CD4-positive, alpha-beta T cell treated with Interleukin-6 at 100 ng/mL for 8 hours (primary cell): ENCODE measurements at regions not wholly inside any gene's neighbourhood (a gene's known extent, or its start where the extent isn't known, plus 50 kb on each side); places are given as distances from the start of the nearest gene placed in this dataset.
"Not testable (repeated sequence)": the region's sequence is repeated elsewhere in the genome, so short reads cannot be mapped to it uniquely, and the experiment has no call there.

Experiments
- DNase-seq: peaks from one replicate; pipeline ENCODE4 v3.0.0-alpha.2; 2020; ENCODE audit warnings: mixed read lengths, low spot score

DNA sequence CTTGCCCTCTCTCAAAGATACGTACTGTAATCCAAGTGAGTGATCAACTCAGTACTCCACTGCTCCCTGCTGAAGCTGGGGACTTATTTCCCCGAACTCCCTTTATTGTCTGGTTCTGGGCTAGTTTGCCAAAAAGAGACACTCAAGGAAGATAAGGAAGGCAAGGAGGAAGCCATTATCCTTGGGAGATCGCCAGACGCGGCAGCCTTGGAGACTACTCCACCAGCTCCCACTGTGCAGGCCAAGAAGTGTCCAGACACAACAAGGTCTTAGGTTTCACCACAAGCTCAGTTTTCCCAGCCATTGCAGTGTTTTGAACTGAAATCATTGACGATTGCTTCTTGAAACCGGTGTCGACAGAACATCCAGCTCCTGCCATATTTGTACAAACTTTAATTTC is 439.6 kb upstream of the UBE2E3 start:
- no peak for DNase-seq

DNA sequence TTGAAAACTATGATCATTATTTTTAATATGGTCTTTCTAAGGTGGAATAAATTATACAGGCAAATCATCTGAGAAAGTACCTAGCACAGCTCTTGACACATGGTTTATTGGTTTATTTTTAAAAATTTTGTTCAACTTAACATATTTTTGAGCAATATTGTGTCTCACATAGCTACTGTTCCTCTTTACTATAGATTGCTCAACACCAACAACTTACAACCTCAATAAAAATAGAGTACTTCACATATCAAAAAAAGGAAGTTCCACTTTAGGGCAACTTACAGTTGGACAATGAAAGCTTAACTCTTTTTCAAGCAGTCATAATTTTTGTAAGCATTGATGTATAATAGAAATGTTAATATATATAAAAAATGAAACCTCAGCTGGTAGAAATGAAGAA is 440.9 kb upstream of the UBE2E3 start:
- DNase-seq: no peak

DNA sequence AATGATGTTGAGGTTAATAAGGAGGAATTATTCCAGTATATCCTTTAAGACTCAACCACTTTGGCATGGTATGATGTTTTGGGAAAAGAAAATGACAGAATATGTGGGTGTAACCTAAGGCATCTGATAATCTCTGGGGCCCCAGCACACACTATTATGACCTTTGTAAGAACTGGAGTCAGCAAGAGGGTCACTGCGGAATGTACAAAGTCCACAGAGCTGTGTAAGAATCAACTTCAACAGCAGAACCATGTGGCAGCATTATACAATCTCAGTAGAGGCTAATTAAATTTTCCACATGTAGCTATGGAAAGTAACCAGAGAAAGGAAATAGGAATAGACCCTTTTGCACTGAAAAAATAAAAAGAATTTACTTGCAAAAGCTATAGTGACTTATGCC is 445.1 kb upstream of the UBE2E3 start:
- no peak for DNase-seq

GRCh38 chr2:180531787-180532186 is 448.6 kb upstream of the UBE2E3 start:
- DNase-seq: not testable (repeated sequence)

- no peak for DNase-seq
Measured at GRCh38 chr2:180524499-180524898, 455.9 kb upstream of the UBE2E3 start.

DNA sequence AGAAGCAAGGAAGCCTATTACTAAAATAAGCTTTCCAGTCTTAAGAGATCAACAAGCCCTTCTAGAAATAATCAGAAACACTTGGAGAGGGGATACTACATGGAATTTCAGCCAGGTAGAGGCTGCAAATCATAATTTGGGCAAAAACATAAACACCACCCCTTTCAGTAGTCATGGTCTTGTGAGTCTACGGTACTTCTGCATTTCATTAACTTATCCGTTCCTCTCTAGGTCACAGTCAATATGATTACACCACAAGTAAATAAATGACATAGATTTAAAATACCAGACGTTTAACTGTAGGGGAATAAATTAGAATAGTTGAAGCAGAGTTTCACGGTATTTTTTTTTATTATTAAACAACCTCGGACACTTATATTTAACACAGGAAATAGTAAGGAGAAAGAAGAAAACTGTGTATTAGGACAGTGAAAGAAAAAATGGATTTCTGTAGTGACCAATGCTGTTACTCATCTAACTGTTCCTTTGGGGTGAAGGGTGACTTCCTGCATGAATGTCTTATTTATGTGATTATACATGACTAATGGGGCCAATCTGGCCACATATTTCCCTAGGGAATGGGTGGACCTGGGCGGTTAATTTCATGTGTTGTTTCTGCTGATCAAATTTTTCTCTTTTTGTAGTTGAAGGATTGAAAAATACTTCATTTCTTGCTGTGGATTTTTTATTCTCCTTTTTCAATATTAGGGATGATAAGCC is 456.6 kb upstream of the UBE2E3 start:
- DNase-seq: no peak

GRCh38 chr2:180520921-180521581 is 459.4 kb upstream of the UBE2E3 start:
- no peak for DNase-seq

- DNase-seq: no peak
Measured at GRCh38 chr2:180520206-180520605, 460.2 kb upstream of the UBE2E3 start.

DNA sequence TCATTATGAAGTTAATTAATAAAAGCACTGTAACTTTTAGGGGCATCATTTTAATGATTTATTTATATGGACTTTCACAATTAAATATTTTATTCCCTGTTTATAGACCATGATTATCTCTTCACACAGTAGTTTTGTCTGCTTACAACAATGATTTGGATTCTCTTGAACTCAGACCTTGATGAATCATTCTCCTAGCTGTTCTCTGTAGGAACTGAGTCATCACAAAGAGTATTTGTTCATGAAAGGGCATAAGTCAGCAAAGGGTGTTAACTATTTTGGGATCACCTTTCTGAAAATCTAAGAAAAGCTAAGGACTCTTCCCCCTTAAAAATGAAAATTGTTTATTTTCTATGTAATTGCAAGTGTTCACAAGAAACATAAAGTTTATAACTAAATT is 461.1 kb upstream of the UBE2E3 start:
- DNase-seq: no peak

DNA sequence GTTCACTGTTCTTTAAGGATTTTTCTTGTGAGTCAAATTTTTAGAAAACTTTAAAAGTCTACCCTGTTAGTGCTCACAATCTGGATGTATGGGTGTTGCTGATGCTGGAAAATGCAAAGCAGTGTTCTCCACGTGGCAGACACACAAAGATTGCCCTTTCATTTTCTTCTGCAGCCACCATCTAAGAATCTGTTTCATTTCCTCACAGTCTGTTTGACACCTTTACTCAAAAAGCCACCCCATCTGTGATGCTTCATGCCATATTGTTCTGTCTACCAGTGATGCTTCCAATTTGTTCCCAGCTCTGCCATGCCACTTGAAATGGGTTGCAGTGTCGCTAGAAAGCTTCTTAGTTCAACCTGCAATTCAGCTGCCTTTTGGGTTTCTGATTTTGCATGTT is 464.2 kb upstream of the UBE2E3 start:
- DNase-seq: no peak

GRCh38 chr2:180513389-180513788 is 467.0 kb upstream of the UBE2E3 start:
- no peak for DNase-seq

GRCh38 chr2:180508458-180508857 is 471.9 kb upstream of the UBE2E3 start:
- no peak for DNase-seq

DNA sequence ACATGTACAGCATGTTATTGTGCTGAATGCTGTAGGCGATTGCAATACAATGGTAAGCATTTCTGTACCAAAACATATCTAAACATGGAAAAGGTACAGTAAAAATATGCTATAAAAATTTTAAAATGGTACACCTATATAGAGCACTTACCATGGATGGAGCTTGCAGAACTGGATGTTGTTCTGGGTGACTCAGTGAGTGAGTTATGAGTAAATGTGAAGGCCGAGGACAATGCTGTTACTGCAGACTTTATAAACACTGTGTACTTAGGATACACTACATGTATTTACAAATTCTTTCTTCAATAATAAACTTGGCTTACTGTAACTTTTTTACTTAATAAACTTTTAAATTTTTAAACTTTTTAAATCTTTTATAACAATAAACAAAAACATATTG is 473.4 kb upstream of the UBE2E3 start:
- no peak for DNase-seq

- no peak for DNase-seq
Measured at GRCh38 chr2:180505203-180505602, 475.2 kb upstream of the UBE2E3 start.

GRCh38 chr2:180497621-180498152 is 482.7 kb upstream of the UBE2E3 start:
- no peak for DNase-seq

- DNase-seq: no peak
Measured at GRCh38 chr2:180495606-180496005, 484.8 kb upstream of the UBE2E3 start.

GRCh38 chr2:180494286-180494685 is 486.1 kb upstream of the UBE2E3 start:
- DNase-seq: no peak

- no peak for DNase-seq
Measured at GRCh38 chr2:180482696-180483095, 475.6 kb upstream of the CWC22 start.

DNA sequence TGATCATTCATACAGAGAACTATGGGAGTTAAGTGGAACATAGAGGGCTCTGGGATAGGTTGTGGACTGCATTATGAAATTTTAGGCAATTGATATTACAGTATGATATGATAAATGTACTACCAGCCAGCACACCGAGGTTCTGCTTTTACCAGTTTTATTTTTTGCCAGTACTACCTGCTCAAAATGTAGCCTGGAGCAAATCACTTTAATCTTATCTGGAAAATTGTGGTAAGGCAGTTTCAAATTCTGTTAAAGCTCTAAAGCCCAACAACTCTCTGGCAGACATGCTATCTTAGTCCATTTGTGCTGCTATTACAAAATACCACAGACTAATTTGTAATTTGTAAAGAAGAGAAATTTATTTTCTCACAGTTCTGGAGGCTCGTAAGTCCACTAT is 474.9 kb upstream of the CWC22 start:
- DNase-seq: no peak

DNA sequence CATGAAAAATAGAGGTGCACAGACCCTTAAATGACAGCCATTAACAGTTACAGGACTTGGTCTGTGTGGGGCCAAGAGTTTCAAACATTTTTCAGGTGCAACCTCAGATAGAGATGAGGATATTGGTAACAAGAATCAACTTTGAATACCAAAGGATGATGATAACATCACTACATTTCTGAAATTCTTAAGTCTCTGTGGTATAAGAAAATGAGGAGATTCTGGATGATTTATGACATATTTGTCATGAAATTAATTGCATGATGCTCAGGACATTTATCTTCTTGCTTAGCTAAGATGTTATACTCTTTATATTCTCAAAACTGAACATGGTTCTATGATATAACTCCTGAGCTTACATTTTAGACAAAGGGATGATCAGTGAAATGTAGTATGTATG is 471.8 kb upstream of the CWC22 start:
- no peak for DNase-seq

DNA sequence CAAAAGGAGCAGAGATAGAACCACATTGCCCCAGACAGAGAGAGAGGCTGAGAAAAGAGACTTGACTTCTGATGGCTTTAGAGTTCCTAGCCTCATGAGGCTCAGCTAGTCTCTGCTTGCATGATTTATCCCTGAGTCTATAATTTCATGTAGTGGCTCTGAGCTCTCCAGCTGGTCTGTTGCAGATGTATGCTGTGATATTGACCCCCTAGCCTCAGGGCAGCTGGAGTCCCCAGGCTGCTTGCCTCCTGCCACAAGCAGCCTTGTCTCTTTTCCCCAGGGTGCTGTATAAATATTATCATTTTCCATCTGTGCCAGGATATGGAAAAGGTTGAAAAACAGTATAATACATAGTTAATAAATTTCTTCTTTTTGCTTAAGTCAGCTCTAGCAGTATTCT is 467.6 kb upstream of the CWC22 start:
- no peak for DNase-seq

- DNase-seq: no peak
Measured at GRCh38 chr2:180473456-180473855, 466.4 kb upstream of the CWC22 start.

- no peak for DNase-seq
Measured at GRCh38 chr2:180472133-180472532, 465.0 kb upstream of the CWC22 start.

GRCh38 chr2:180463608-180464007 is 456.5 kb upstream of the CWC22 start:
- DNase-seq: no peak
